Hepatocyte (in vitro differentiated cells): ENCODE measurements at regions not wholly inside any gene's neighbourhood (a gene's known extent, or its start where the extent isn't known, plus 50 kb on each side); places are given as distances from the start of the nearest gene placed in this dataset.
"Not testable (repeated sequence)": the region's sequence is repeated elsewhere in the genome, so short reads cannot be mapped to it uniquely, and the experiment has no call there.

Source experiments
- DNase-seq: peaks from one replicate; pipeline ENCODE4 v3.0.0-alpha.2; 2016; ENCODE audit warnings: low spot score
- H2AFZ ChIP-seq: fragments of 200-600 bp; sonication (generic); 2 replicates; pipeline ENCODE4 v1.6.0; 2016; ENCODE audit warnings: antibody characterized with exemption, mild to moderate bottlenecking
- H3K27ac ChIP-seq: fragments of 200-600 bp; sonication (generic); 2 replicates; pipeline ENCODE4 v1.5.1; 2016; ENCODE audit warnings: mild to moderate bottlenecking
- H3K27me3 ChIP-seq: fragments of 200-600 bp; sonication (generic); 2 replicates; pipeline ENCODE4 v1.6.1; 2016
- H3K36me3 ChIP-seq: fragments of 200-600 bp; sonication (generic); replicated peaks from 2 replicates; pipeline ENCODE4 v1.5.1; 2016; ENCODE audit warnings: low read depth; ENCODE audit not compliant: insufficient read depth
- H3K4me1 ChIP-seq: fragments of 200-600 bp; sonication (generic); 2 replicates; pipeline ENCODE4 v1.5.1; 2016; ENCODE audit warnings: mild to moderate bottlenecking, moderate library complexity; ENCODE audit not compliant: insufficient read depth
- H3K4me2 ChIP-seq: fragments of 200-600 bp; sonication (generic); 2 replicates; pipeline ENCODE4 v1.6.0; 2016
- H3K4me3 ChIP-seq: fragments of 200-600 bp; sonication (generic); 2 replicates; pipeline ENCODE4 v1.5.1; 2016; ENCODE audit warnings: mild to moderate bottlenecking
- H3K79me2 ChIP-seq: fragments of 200-600 bp; sonication (generic); 2 replicates; pipeline ENCODE4 v1.6.0; 2017; ENCODE audit warnings: mild to moderate bottlenecking
- H3K9me2 ChIP-seq: fragments of 200-600 bp; sonication (generic); replicated peaks from 2 replicates; pipeline ENCODE4 v1.6.0; 2017; ENCODE audit warnings: mild to moderate bottlenecking; ENCODE audit not compliant: insufficient read depth
- H3K9me3 ChIP-seq: fragments of 200-600 bp; sonication (generic); 2 replicates; pipeline ENCODE4 v1.5.1; 2016; ENCODE audit warnings: low read depth, mild to moderate bottlenecking
- H4K20me1 ChIP-seq: fragments of 200-600 bp; sonication (generic); 2 replicates; pipeline ENCODE4 v1.6.0; 2016; ENCODE audit warnings: mild to moderate bottlenecking; ENCODE audit not compliant: insufficient read depth, poor library complexity, severe bottlenecking
- CTCF ChIP-seq: fragments of 200-600 bp; sonication (generic); IDR thresholded peaks from 2 replicates; pipeline ENCODE4 v1.5.1; 2016; ENCODE audit warnings: antibody characterized with exemption, mild to moderate bottlenecking; ENCODE audit not compliant: poor library complexity
- EZH2 ChIP-seq: fragments of 200-600 bp; sonication (generic); IDR thresholded peaks from 2 replicates; pipeline ENCODE4 v1.6.1; 2016; ENCODE audit warnings: antibody characterized with exemption, mild to moderate bottlenecking, borderline replicate concordance
- EZH2phosphoT487 ChIP-seq: fragments of 200-600 bp; sonication (generic); IDR thresholded peaks from one replicate; pipeline ENCODE4 v1.6.1; 2018; ENCODE audit warnings: antibody characterized with exemption, mild to moderate bottlenecking, low read depth, moderate library complexity; ENCODE audit not compliant: unreplicated experiment, severe bottlenecking
- WGBS: methylation state at CpG from one replicate; pipeline ENCODE4 v1.1.6; 2016; ENCODE audit warnings: low lambda C conversion rate; ENCODE audit errors: missing lambda C conversion rate; 5-methylcytosine and 5-hydroxymethylcytosine counted together

- Histone ChIP-seq H3K36me3 (no peaks in the 10 kb centered on the region), H3K4me2 (no peak overlapping the region), H3K27me3 (no peaks in the 10 kb centered on the region), H3K79me2 (no peaks in the 10 kb centered on the region), H4K20me1 (no peaks in the 10 kb centered on the region), H3K27ac (no peak overlapping the region), H3K4me3 (no peak overlapping the region), H3K9me2 (no peaks in the 10 kb centered on the region), H2AFZ (no peak overlapping the region), H3K4me1 (no peaks in the 10 kb centered on the region), H3K9me3 (no peaks in the 10 kb centered on the region)
- no peak for DNase-seq
- 68% methylated on average over 4 of the region's 4 CpGs for WGBS
- TF ChIP-seq EZH2 (no peak), CTCF (no peak), EZH2phosphoT487 (no peak)
Measured at GRCh38 chr2:154952346-154952980, 254.0 kb downstream of the KCNJ3 start.

- not testable (repeated sequence) for H3K27ac ChIP-seq, H3K9me3 ChIP-seq, H3K27me3 ChIP-seq, H3K79me2 ChIP-seq, H3K4me2 ChIP-seq, H2AFZ ChIP-seq, H3K36me3 ChIP-seq, DNase-seq, H3K4me3 ChIP-seq, H4K20me1 ChIP-seq, H3K4me1 ChIP-seq, H3K9me2 ChIP-seq
- 94% methylated on average over 16 of the region's 16 CpGs for WGBS
Measured at GRCh38 chr2:154947416-154947815, 248.9 kb downstream of the KCNJ3 start.

- H3K79me2 ChIP-seq, result no peaks in the 10 kb centered on the region
- no peak overlapping the region for H3K27ac ChIP-seq
- H3K36me3 ChIP-seq, result no peaks in the 10 kb centered on the region
- WGBS, result 74% methylated on average over 1 of the region's 1 CpG
- no peaks in the 10 kb centered on the region for H3K9me3 ChIP-seq
- no peak for TF ChIP-seq CTCF
- no peak for TF ChIP-seq EZH2phosphoT487
- no peak for TF ChIP-seq EZH2
- H3K4me1 ChIP-seq, result no peaks in the 10 kb centered on the region
- H4K20me1 ChIP-seq, result no peaks in the 10 kb centered on the region
- H3K9me2 ChIP-seq, result no peaks in the 10 kb centered on the region
- H2AFZ ChIP-seq, result no peak overlapping the region
- no peak overlapping the region for H3K4me2 ChIP-seq
- no peak overlapping the region for H3K4me3 ChIP-seq
- DNase-seq, result no peak
- H3K27me3 ChIP-seq, result no peaks in the 10 kb centered on the region
Measured at GRCh38 chr2:154945984-154946383, 247.5 kb downstream of the KCNJ3 start.

DNA sequence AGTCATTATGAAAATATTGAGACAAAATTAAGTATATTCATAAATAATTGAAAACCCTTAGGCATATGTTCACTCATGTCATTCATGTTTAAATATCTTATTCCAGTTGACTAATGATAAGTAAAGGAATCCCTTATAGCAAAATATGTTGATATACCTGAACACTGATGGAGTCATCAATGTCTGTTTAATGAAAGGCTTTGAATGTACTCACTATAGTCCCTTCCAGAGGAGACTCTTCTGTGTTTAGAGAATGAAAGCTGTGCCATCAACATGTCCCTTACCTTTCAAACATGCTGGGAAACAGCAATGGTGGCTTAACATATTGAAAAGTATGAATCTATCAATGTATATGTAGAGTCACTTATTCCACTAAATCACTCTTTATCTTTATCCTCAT is 242.9 kb downstream of the KCNJ3 start:
- Histone ChIP-seq H4K20me1 (no peaks in the 10 kb centered on the region), H3K9me2 (no peaks in the 10 kb centered on the region), H3K4me2 (no peak overlapping the region), H2AFZ (no peak overlapping the region), H3K27ac (no peak overlapping the region), H3K9me3 (no peaks in the 10 kb centered on the region), H3K27me3 (no peaks in the 10 kb centered on the region), H3K36me3 (no peaks in the 10 kb centered on the region), H3K79me2 (no peaks in the 10 kb centered on the region), H3K4me3 (no peak overlapping the region), H3K4me1 (no peaks in the 10 kb centered on the region)
- no peak for DNase-seq
- TF ChIP-seq EZH2phosphoT487 (no peak), EZH2 (no peak), CTCF (no peak)
